BE2C (cell line): ENCODE measurements at regions not wholly inside any gene's neighbourhood (a gene's known extent, or its start where the extent isn't known, plus 50 kb on each side); places are given as distances from the start of the nearest gene placed in this dataset.
A peak's percentile ranks its signal among the peaks of the same experiment; 100 is the strongest.
"Not testable (repeated sequence)": the region's sequence is repeated elsewhere in the genome, so short reads cannot be mapped to it uniquely, and the experiment has no call there.

ENCODE experiments used
- DNase-seq: peaks from one replicate; pipeline ENCODE4 v3.0.0-alpha.2; 2020
- H3K27me3 ChIP-seq: fragments of 250-450 bp; sonication (Bioruptor Pico); 2 replicates; pipeline ENCODE4 v1.5.1; 2020; ENCODE audit warnings: mild to moderate bottlenecking
- H3K36me3 ChIP-seq: fragments of 250-450 bp; sonication (Bioruptor Pico); 2 replicates; pipeline ENCODE4 v1.5.1; 2020; ENCODE audit warnings: mild to moderate bottlenecking
- H3K4me1 ChIP-seq: fragments of 250-450 bp; sonication (Bioruptor Pico); 2 replicates; pipeline ENCODE4 v1.5.1; 2020
- H3K4me3 ChIP-seq: 2 replicates; pipeline ENCODE4 v1.5.1; 2011; ENCODE audit warnings: low read depth, low read length
- H3K9me3 ChIP-seq: fragments of 250-450 bp; sonication (Bioruptor Pico); 2 replicates; pipeline ENCODE4 v1.5.1; 2020
- TF ChIP-seq, protein P1 (sequence below): IDR thresholded peaks from 2 replicates; pipeline ENCODE4 v1.5.1; 2012; ENCODE audit warnings: mild to moderate bottlenecking, low read depth, low read length

DNA sequence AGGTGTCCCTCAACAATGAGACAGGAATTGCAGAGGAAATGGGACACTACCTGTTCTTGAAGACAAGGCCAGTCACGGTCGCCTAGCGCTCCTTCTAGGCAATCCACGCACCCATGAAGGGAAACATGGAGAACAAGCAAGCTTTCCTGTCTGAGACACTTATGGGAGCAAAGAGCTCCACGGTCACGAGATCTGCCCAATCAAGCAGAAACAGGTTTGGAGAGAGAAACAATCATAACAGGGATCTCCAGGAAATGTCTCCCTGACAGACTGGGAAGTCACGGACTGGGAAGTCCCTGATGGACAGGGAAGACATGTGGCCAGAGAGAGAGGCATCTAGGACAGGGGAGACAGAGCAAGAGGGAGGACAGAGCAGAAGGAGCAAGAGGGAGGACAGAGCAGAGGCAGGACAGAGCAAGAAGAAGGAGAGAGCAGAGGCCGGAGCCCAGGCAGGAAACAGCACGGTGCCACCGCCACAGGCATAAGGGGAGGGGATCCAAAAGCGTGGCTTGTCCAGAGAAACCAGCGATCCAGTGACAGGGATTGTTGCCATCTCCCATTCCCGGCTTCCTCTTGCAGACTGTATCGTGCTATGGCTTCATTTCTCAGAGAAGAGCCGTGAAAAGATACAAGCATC, 167.8 kb upstream of the ZNF337 start:
- no peak overlapping the region for H3K4me3 ChIP-seq
- H3K4me1 ChIP-seq = no peaks in the 10 kb centered on the region
- peaks cover 12% of the 10 kb centered on the region for H3K27me3 ChIP-seq
- H3K9me3 ChIP-seq = no peaks in the 10 kb centered on the region
- DNase-seq = no peak
- TF ChIP-seq, protein P1, sequence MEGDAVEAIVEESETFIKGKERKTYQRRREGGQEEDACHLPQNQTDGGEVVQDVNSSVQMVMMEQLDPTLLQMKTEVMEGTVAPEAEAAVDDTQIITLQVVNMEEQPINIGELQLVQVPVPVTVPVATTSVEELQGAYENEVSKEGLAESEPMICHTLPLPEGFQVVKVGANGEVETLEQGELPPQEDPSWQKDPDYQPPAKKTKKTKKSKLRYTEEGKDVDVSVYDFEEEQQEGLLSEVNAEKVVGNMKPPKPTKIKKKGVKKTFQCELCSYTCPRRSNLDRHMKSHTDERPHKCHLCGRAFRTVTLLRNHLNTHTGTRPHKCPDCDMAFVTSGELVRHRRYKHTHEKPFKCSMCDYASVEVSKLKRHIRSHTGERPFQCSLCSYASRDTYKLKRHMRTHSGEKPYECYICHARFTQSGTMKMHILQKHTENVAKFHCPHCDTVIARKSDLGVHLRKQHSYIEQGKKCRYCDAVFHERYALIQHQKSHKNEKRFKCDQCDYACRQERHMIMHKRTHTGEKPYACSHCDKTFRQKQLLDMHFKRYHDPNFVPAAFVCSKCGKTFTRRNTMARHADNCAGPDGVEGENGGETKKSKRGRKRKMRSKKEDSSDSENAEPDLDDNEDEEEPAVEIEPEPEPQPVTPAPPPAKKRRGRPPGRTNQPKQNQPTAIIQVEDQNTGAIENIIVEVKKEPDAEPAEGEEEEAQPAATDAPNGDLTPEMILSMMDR = no peak
- H3K36me3 ChIP-seq = no peaks in the 10 kb centered on the region

GRCh38 chr20:25863536-25864325, 167.1 kb upstream of the ZNF337 start:
- Histone ChIP-seq H3K9me3 (no peaks in the 10 kb centered on the region), H3K4me1 (no peaks in the 10 kb centered on the region), H3K36me3 (no peaks in the 10 kb centered on the region), H3K27me3 (peaks cover 12% of the 10 kb centered on the region), H3K4me3 (peak overlapping the region; percentile 57)
- TF ChIP-seq, protein P1 = no peak
- DNase-seq = no peak

DNA sequence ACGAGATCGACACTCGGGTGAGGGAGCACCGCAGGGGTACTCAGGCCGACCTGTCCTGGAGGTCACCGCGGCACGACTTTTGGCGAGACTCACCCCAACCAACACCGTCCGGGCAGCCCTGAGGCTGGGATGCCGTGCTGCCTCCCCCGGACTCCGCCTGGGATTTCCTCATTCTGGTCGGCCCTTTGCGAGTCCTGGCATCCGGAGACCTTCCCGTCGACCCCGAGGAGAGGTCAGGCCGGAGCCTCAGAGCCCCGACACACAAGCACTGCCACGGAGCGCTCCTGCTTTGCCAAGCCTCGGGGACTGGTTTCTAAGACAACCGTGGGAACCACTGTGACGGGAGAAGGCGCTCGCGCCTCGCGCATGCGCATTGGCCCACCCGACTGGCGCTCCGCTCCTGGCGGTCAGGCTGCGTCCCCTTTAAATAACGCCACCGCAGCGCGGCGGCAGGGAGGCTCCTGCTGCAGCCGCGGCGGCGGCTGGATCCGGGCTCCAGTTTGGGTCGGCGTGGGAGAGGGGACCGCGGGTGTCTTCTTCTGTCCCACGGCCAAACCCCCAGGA, 166.4 kb upstream of the ZNF337 start:
- Histone ChIP-seq H3K27me3 (peaks cover 12% of the 10 kb centered on the region), H3K4me3 (peak overlapping the region; percentile 57)
- DNase-seq = peak; percentile 95
- not testable (repeated sequence) for H3K36me3 ChIP-seq, H3K4me1 ChIP-seq, H3K9me3 ChIP-seq

GRCh38 chr20:25860531-25861150, 164.0 kb upstream of the ZNF337 start:
- Histone ChIP-seq H3K4me1 (no peaks in the 10 kb centered on the region), H3K4me3 (peak overlapping the region; percentile 37; the same call in 1 of the 2 replicates), H3K27me3 (peaks cover 12% of the 10 kb centered on the region), H3K9me3 (no peaks in the 10 kb centered on the region; the same call in 1 of the 2 replicates), H3K36me3 (no peaks in the 10 kb centered on the region)
- TF ChIP-seq, protein P1 = no peak
- no peak for DNase-seq

- no peaks in the 10 kb centered on the region; the same call in 1 of the 2 replicates for H3K9me3 ChIP-seq
- peaks cover 12% of the 10 kb centered on the region for H3K27me3 ChIP-seq
- DNase-seq = peak; percentile 90
- peak overlapping the region; percentile 37 for H3K4me3 ChIP-seq
- TF ChIP-seq, protein P1 = no peak
- no peaks in the 10 kb centered on the region for H3K36me3 ChIP-seq
- H3K4me1 ChIP-seq = no peaks in the 10 kb centered on the region
These were observed 163.2 kb upstream of the ZNF337 start for GRCh38 chr20:25859649-25860530.
